ENCODE measurements at regions not wholly inside any gene's neighbourhood (a gene's known extent, or its start where the extent isn't known, plus 50 kb on each side); places are given as distances from the start of the nearest gene placed in this dataset.

DNA sequence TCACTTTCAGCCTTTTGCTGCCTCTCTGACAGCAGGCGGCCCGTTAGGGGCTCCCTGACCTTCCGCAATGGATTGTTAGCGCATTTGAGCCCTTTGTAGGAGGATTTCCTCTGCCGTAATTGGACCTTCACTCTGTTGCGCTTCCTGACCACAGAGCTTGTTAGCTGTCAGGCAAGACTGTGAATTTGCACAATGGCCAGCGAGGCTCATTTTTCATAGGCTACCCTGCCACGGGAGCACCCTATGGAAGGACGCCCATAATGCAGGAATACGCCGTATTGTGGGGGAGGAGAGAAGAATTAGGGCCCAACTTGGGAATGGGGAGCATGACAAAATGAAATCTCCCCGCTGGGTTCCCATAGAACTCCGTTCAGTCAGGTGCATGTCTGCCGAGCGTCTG is 205.2 kb upstream of the NLRP1 start:
- TF ChIP-seq FOXM1 (IDR thresholded peaks at IDR 0.05; ENCODE audit: borderline replicate concordance, low read depth) (no peak), YY1 (IDR thresholded peaks at IDR 0.05; ENCODE audit: low read depth) (no peak), CREB1 (IDR thresholded peaks at IDR 0.05; ENCODE audit: low read depth) (no peak), TCF12 (IDR thresholded peaks at IDR 0.05; ENCODE audit: low read depth) (no peak), RAD21 (IDR thresholded peaks at IDR 0.05; ENCODE audit: low read depth) (no peak), NFIC (IDR thresholded peaks at IDR 0.05) (no peak), EP300 (IDR thresholded peaks at IDR 0.05; ENCODE audit: borderline replicate concordance) (no peak), CEBPB (IDR thresholded peaks at IDR 0.05) (no peak), USF1 (IDR thresholded peaks at IDR 0.05) (no peak), TAF1 (IDR thresholded peaks at IDR 0.05; ENCODE audit: low read depth) (no peak)
- TF ChIP-seq, protein P1, sequence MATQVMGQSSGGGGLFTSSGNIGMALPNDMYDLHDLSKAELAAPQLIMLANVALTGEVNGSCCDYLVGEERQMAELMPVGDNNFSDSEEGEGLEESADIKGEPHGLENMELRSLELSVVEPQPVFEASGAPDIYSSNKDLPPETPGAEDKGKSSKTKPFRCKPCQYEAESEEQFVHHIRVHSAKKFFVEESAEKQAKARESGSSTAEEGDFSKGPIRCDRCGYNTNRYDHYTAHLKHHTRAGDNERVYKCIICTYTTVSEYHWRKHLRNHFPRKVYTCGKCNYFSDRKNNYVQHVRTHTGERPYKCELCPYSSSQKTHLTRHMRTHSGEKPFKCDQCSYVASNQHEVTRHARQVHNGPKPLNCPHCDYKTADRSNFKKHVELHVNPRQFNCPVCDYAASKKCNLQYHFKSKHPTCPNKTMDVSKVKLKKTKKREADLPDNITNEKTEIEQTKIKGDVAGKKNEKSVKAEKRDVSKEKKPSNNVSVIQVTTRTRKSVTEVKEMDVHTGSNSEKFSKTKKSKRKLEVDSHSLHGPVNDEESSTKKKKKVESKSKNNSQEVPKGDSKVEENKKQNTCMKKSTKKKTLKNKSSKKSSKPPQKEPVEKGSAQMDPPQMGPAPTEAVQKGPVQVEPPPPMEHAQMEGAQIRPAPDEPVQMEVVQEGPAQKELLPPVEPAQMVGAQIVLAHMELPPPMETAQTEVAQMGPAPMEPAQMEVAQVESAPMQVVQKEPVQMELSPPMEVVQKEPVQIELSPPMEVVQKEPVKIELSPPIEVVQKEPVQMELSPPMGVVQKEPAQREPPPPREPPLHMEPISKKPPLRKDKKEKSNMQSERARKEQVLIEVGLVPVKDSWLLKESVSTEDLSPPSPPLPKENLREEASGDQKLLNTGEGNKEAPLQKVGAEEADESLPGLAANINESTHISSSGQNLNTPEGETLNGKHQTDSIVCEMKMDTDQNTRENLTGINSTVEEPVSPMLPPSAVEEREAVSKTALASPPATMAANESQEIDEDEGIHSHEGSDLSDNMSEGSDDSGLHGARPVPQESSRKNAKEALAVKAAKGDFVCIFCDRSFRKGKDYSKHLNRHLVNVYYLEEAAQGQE (IDR thresholded peaks at IDR 0.05; ENCODE audit: low read depth), result no peak

Measured in Ishikawa (cell line).